Activated CD4-positive, alpha-beta T cell treated with anti-CD3 and anti-CD28 coated beads for 36 hours (primary cell): ENCODE measurements at regions not wholly inside any gene's neighbourhood (a gene's known extent, or its start where the extent isn't known, plus 50 kb on each side); places are given as distances from the start of the nearest gene placed in this dataset.

Experiments used
- ATAC-seq: fragments of 200-7000 bp; cut with Tn5 transposase; one replicate; pipeline ENCODE4 v1.10.0; 2021; ENCODE audit warnings: mild to moderate bottlenecking, moderate library complexity
- CTCF ChIA-PET: fragments of 350-600 bp; sonication (Branson Sonifier 250); formaldehyde crosslinking; loops from one replicate; lab custom pipeline; 2021; ENCODE audit warnings: antibody characterized with exemption; lab: Charles Lee
- POLR2A ChIA-PET: fragments of 350-600 bp; sonication (Branson Sonifier 250); formaldehyde crosslinking; loops from one replicate; lab custom pipeline; 2021; ENCODE audit warnings: antibody characterized with exemption, inconsistent platforms; lab: Charles Lee
- DNase-seq: peaks from one replicate; pipeline ENCODE4 v3.0.0-alpha.2; 2020
- H3K27ac Mint-ChIP-seq: one replicate; pipeline ENCODE4 v1.8.0; 2021; ENCODE audit warnings: mixed read lengths
- H3K27me3 Mint-ChIP-seq: one replicate; pipeline ENCODE4 v1.8.0; 2021; ENCODE audit warnings: mixed read lengths
- H3K36me3 Mint-ChIP-seq: one replicate; pipeline ENCODE4 v1.8.0; 2021; ENCODE audit warnings: low read depth, mixed read lengths
- H3K4me1 Mint-ChIP-seq: one replicate; pipeline ENCODE4 v1.8.0; 2021; ENCODE audit warnings: mixed read lengths
- H3K4me3 Mint-ChIP-seq: one replicate; pipeline ENCODE4 v1.8.0; 2021; ENCODE audit warnings: mild to moderate bottlenecking, moderate library complexity, mixed read lengths
- H3K9me3 Mint-ChIP-seq: one replicate; pipeline ENCODE4 v1.8.0; 2021; ENCODE audit warnings: low read depth, mixed read lengths
- intact Hi-C, 2 experiments: fragments of 100-400 bp; cut with DNase I in 1 of 2; cut with micrococcal nuclease in 1 of 2; formaldehyde crosslinking; loops; one replicate each; pipeline versions ENCODE4 v1.14.2 to v1.15.1; 2022 to 2024; cut with DNase I, micrococcal nuclease

GRCh38 chr4:187017147-187017546 lies 293.5 kb upstream of the FAT1 start:
- POLR2A ChIA-PET: no interaction called here
- intact Hi-C loops: no loop called here

GRCh38 chr4:187019896-187020295 lies 296.2 kb upstream of the FAT1 start:
- no peak for DNase-seq
- no peak overlapping the region for H3K27ac Mint-ChIP-seq
- ChIA-PET POLR2A (no interaction called here), CTCF (no interaction called here)
- H3K36me3 Mint-ChIP-seq: no peaks in the 10 kb centered on the region
- no peaks in the 10 kb centered on the region for H3K27me3 Mint-ChIP-seq
- H3K4me1 Mint-ChIP-seq: no peaks in the 10 kb centered on the region
- intact Hi-C loops: no loop called here
- no peak overlapping the region for H3K4me3 Mint-ChIP-seq
- no peak for ATAC-seq
- H3K9me3 Mint-ChIP-seq: no peaks in the 10 kb centered on the region

More at GRCh38 chr4:187017147-187017546, 293.5 kb upstream of the FAT1 start:
- CTCF ChIA-PET: interaction anchor here (0.6 to 1.1 kb wide), 2 partner anchors 26 to 975 kb away, joined by 3 to 4 read pairs; no protein-coding TSS in a partner anchor
- ATAC-seq (no peak), DNase-seq (no peak)
- no peaks in the 10 kb centered on the region for H3K36me3 Mint-ChIP-seq
- no peaks in the 10 kb centered on the region for H3K9me3 Mint-ChIP-seq
- H3K4me1 Mint-ChIP-seq: no peaks in the 10 kb centered on the region
- no peak overlapping the region for H3K4me3 Mint-ChIP-seq
- no peak overlapping the region for H3K27ac Mint-ChIP-seq
- H3K27me3 Mint-ChIP-seq: no peaks in the 10 kb centered on the region

DNA sequence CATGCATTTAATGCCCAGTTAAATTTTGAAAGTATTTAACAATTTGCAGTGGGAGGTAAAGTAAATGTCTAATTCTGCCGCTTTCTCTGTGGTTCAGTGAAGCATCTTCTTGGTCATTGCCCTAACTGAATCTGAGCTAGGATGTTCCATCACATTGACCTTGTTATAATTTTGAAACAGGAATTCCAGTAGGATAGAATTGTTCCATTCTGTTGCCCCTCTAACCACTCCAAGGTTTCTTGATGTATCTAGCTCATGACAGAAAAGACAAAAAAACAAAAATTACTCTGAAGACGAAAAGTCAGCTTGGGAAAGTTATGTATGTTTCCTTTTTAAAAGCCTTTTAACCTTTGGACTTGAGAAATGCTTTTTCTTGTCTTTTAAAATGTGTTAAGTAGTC lies 297.0 kb upstream of the FAT1 start:
- Mint-ChIP-seq H3K36me3 (no peaks in the 10 kb centered on the region), H3K27ac (no peak overlapping the region), H3K9me3 (no peaks in the 10 kb centered on the region), H3K27me3 (no peaks in the 10 kb centered on the region), H3K4me1 (no peaks in the 10 kb centered on the region), H3K4me3 (no peak overlapping the region)
- POLR2A ChIA-PET: no interaction called here
- ATAC-seq (no peak), DNase-seq (no peak)
- intact Hi-C loops: no loop called here
- CTCF ChIA-PET: no interaction called here

DNA sequence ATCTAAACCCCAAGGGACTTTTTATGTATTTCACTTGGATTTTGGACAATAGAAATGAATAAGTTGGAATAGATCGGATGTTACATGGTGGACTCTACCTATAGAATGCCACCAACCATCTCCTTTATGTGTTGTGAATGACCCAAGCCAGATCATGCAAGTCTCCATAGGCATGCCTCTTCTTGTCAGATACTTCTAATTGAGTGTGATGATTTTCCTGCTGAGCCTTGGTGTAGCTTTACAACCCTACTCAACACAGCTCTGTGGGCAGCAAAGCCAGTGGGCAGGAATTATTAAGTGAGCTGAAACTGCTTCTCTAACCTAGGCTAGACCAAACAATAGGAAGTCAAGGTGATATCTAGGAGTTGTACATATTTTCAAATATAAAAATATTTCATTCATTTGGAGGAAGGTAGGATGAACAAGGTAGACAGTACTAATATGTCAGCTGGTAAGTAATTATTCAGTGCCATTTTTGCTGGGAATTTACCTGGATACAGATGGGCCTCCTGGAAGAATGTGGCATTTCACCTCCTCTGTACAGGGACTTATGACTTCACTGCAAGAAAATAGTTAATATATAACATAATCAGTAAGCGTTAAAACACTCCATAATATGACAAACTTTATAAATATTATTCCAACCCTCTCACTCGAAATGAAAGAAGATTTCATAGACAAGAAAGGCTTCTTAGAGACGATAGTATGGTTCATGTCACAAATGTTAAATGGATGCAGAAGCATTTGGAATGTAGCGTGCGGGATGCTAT lies 298.0 kb upstream of the FAT1 start:
- H3K4me3 Mint-ChIP-seq: no peak overlapping the region
- DNase-seq: no peak
- CTCF ChIA-PET: no interaction called here
- peaks cover 3% of the 10 kb centered on the region for H3K9me3 Mint-ChIP-seq
- intact Hi-C loops: no loop called here
- H3K36me3 Mint-ChIP-seq: no peaks in the 10 kb centered on the region
- POLR2A ChIA-PET: no interaction called here
- H3K27ac Mint-ChIP-seq: no peak overlapping the region
- H3K27me3 Mint-ChIP-seq: no peaks in the 10 kb centered on the region
- no peak for ATAC-seq
- H3K4me1 Mint-ChIP-seq: no peaks in the 10 kb centered on the region

DNA sequence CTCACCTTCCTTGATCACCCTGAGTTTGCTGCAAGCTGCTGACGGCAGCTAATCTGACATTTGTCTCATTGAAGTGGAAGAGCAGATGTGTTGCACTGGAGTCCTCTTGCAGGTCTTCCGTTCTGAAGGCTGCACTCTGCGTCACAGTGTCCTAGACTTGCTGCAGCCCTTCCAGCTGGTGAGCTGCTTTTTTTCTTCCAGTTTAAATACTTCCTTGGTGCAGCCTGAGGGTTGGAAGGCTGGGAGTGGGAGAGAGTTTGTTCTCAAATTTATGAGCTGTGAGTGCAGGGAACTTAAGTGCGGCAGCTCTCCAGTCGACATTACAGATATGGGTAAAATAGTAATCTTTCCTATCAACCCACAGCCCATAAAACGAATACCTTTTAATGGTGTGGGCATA lies 303.6 kb upstream of the FAT1 start:
- Mint-ChIP-seq H3K27me3 (no peaks in the 10 kb centered on the region), H3K27ac (no peak overlapping the region), H3K4me3 (no peak overlapping the region), H3K4me1 (no peaks in the 10 kb centered on the region), H3K36me3 (no peaks in the 10 kb centered on the region), H3K9me3 (peaks cover 15% of the 10 kb centered on the region)
- intact Hi-C loops: no loop called here
- CTCF ChIA-PET: interaction anchor here (1.1 kb wide), 1 partner anchor 18 kb away, joined by 3 read pairs; no protein-coding TSS in a partner anchor
- no peak for ATAC-seq
- no peak for DNase-seq
- POLR2A ChIA-PET: no interaction called here

GRCh38 chr4:187042251-187042650 lies 318.6 kb upstream of the FAT1 start:
- peaks cover 2% of the 10 kb centered on the region for H3K9me3 Mint-ChIP-seq
- DNase-seq (no peak), ATAC-seq (no peak)
- intact Hi-C loops: no loop called here
- no peaks in the 10 kb centered on the region for H3K36me3 Mint-ChIP-seq
- ChIA-PET POLR2A (no interaction called here), CTCF (no interaction called here)
- no peak overlapping the region for H3K4me3 Mint-ChIP-seq
- H3K27me3 Mint-ChIP-seq: no peaks in the 10 kb centered on the region
- no peaks in the 10 kb centered on the region for H3K4me1 Mint-ChIP-seq
- H3K27ac Mint-ChIP-seq: no peak overlapping the region

DNA sequence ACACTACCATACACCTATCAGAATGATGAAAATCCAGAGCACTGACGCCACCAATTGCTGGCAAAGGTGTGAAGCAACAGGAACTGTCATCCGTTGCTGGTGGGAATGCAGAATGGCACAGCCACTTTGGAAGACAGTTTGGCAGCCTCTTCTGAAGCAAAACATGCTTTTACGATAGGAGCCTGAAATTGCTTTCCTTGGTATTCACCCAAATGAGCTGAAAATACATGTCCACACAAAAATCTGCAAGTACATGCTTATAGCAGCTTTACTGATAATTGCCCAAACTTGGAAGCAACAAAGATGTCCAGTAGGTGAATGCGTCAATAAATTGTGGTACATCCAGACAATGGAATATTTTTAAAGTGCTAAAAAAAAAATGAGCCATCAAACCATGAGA lies 322.8 kb upstream of the FAT1 start:
- Mint-ChIP-seq H3K27me3 (no peaks in the 10 kb centered on the region), H3K27ac (no peak overlapping the region), H3K4me1 (no peaks in the 10 kb centered on the region), H3K4me3 (no peak overlapping the region), H3K9me3 (peaks cover 3% of the 10 kb centered on the region), H3K36me3 (no peaks in the 10 kb centered on the region)
- CTCF ChIA-PET: no interaction called here
- intact Hi-C loops: no loop called here
- ATAC-seq: no peak
- POLR2A ChIA-PET: no interaction called here
- DNase-seq: no peak

GRCh38 chr4:187059021-187059420 lies 335.4 kb upstream of the FAT1 start:
- ChIA-PET CTCF (no interaction called here), POLR2A (no interaction called here)
- intact Hi-C loops: no loop called here
- DNase-seq: no peak
- no peaks in the 10 kb centered on the region for H3K36me3 Mint-ChIP-seq
- H3K27ac Mint-ChIP-seq: no peak overlapping the region
- H3K27me3 Mint-ChIP-seq: no peaks in the 10 kb centered on the region
- no peak for ATAC-seq
- no peaks in the 10 kb centered on the region for H3K4me1 Mint-ChIP-seq
- H3K9me3 Mint-ChIP-seq: peaks cover 10% of the 10 kb centered on the region
- H3K4me3 Mint-ChIP-seq: no peak overlapping the region

GRCh38 chr4:187059895-187060294 lies 336.2 kb upstream of the FAT1 start:
- no peak for DNase-seq
- Mint-ChIP-seq H3K36me3 (no peaks in the 10 kb centered on the region), H3K27me3 (no peaks in the 10 kb centered on the region), H3K27ac (no peak overlapping the region), H3K4me3 (no peak overlapping the region), H3K9me3 (peaks cover 10% of the 10 kb centered on the region), H3K4me1 (no peaks in the 10 kb centered on the region)
- intact Hi-C loops: no loop called here
- ChIA-PET CTCF (interaction anchor here (0.6 kb wide), 1 partner anchor 148 kb away, joined by 3 read pairs; no protein-coding TSS in a partner anchor), POLR2A (no interaction called here)
- ATAC-seq: no peak

GRCh38 chr4:187060551-187060950 lies 336.9 kb upstream of the FAT1 start:
- intact Hi-C loops: no loop called here
- Mint-ChIP-seq H3K36me3 (no peaks in the 10 kb centered on the region), H3K4me3 (no peak overlapping the region), H3K27me3 (no peaks in the 10 kb centered on the region), H3K4me1 (no peaks in the 10 kb centered on the region), H3K27ac (no peak overlapping the region), H3K9me3 (peaks cover 12% of the 10 kb centered on the region)
- no peak for ATAC-seq
- POLR2A ChIA-PET: no interaction called here
- CTCF ChIA-PET: no interaction called here
- no peak for DNase-seq

- DNase-seq (no peak), ATAC-seq (no peak)
- POLR2A ChIA-PET: no interaction called here
- no peaks in the 10 kb centered on the region for H3K4me1 Mint-ChIP-seq
- CTCF ChIA-PET: no interaction called here
- intact Hi-C loops: no loop called here
- peaks cover 11% of the 10 kb centered on the region for H3K9me3 Mint-ChIP-seq
- no peak overlapping the region for H3K27ac Mint-ChIP-seq
- H3K36me3 Mint-ChIP-seq: no peaks in the 10 kb centered on the region
- no peaks in the 10 kb centered on the region for H3K27me3 Mint-ChIP-seq
- no peak overlapping the region for H3K4me3 Mint-ChIP-seq
These were observed 339.6 kb upstream of the FAT1 start for GRCh38 chr4:187063251-187063650.

DNA sequence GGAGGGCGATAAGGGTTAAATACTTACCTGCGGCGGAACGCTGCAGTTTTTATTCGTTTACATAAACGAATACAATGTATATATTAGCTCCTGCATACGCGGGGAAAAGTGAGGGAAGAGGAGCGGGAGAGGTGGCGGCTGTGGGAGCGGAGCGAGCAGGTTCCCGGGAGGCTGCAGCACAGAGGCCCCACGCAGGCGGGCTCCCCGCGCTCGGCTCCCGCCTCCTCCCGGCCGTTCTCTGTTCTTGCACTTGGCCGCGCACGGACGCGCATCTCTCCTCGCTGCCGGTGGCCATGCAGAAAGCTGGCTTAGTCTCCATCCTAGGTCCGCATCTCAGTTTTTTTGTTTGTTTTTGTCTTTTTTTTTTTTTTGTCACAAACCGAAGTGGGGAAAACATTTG lies 340.4 kb upstream of the FAT1 start:
- POLR2A ChIA-PET: no interaction called here
- no peak for DNase-seq
- no peak overlapping the region for H3K4me3 Mint-ChIP-seq
- ATAC-seq: no peak
- CTCF ChIA-PET: no interaction called here
- H3K27ac Mint-ChIP-seq: no peak overlapping the region
- no peaks in the 10 kb centered on the region for H3K36me3 Mint-ChIP-seq
- peaks cover 8% of the 10 kb centered on the region for H3K9me3 Mint-ChIP-seq
- no peaks in the 10 kb centered on the region for H3K4me1 Mint-ChIP-seq
- no peaks in the 10 kb centered on the region for H3K27me3 Mint-ChIP-seq
- intact Hi-C loops: no loop called here
